ENCODE measurements at regions not wholly inside any gene's neighbourhood (a gene's known extent, or its start where the extent isn't known, plus 50 kb on each side); places are given as distances from the start of the nearest gene placed in this dataset.

DNA sequence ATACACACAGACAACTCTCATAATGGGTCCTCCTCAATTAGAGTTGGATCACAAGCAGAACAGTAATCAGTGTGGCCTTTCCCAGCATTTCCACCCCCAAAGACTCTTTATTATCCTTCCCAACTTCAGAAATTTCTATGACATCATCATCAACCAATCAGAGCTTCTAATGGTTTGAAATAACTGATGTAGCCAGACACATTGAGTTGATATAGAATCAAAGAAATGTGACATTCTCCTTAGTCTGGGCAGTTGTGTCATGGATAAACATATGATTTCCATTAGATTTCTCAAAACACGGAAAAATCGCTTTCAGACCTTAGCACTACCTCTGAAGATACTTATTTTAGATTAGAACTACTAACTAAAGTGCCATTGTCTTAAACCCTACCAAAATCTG, 75.7 kb upstream of the NFIB start:
- peaks cover 0 to 2% (median 0%) of the 10 kb centered on the region in 3 donors for H3K4me1 Mint-ChIP-seq
- H3K27me3 Mint-ChIP-seq, result peaks cover 2% of the 10 kb centered on the region
- H3K9me3 Mint-ChIP-seq, result peaks cover 0 to 4% (median 0%) of the 10 kb centered on the region in 3 donors
- H3K36me3 Mint-ChIP-seq, result no peaks in the 10 kb centered on the region
- H3K27ac Mint-ChIP-seq, result no peak overlapping the region
- no peak overlapping the region for H3K4me3 Mint-ChIP-seq

DNA sequence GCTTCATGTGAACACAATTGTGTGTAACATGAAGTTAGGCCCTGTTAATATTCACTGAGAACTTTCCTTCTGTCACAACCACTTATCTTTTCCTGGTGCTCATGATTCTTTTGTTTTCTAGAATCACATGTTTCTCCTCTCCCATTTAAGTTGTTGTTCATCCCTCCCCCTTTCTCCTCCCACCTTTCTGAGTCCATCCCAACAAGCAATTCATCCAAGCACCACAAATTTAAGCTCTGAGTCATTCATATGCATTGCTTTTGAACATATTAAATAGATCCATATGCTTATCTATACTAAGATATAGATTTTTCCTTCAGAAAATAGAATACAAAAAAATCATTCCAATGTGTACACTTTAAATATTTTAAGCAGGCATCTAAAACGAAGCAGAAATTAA, 75.2 kb upstream of the NFIB start:
- Mint-ChIP-seq H3K9me3 (peaks cover 0 to 2% (median 0%) of the 10 kb centered on the region in 3 donors), H3K27ac (no peak overlapping the region), H3K27me3 (peaks cover 2% of the 10 kb centered on the region), H3K36me3 (no peaks in the 10 kb centered on the region), H3K4me3 (no peak overlapping the region), H3K4me1 (peaks cover 0 to 2% (median 0%) of the 10 kb centered on the region in 3 donors)

DNA sequence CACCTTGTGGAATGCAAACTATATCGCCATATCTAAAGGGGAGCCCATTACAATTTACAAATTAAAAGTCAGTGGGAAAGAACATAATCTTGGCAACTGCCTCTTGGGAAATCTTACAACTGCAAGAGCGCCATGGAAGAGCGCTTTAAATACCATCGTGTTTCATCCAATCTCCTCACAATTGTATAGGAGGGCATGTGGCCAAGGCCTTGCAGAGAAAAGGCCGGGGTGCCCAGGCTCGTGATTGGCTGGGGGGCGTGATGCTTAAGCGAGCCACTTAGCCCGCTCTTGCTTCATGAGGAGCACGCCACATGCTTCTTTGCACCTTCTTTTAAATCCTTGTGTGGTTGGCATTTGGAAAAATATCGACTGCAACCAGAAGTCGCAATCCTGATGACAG, 69.8 kb upstream of the NFIB start:
- no peaks in the 10 kb centered on the region for H3K36me3 Mint-ChIP-seq
- H3K4me1 Mint-ChIP-seq, result peaks cover 0 to 2% (median 0%) of the 10 kb centered on the region in 3 donors
- peaks cover 0 to 2% (median 0%) of the 10 kb centered on the region in 3 donors for H3K9me3 Mint-ChIP-seq
- no peak overlapping the region for H3K4me3 Mint-ChIP-seq
- H3K27me3 Mint-ChIP-seq, result peaks cover 2% of the 10 kb centered on the region
- no peak overlapping the region for H3K27ac Mint-ChIP-seq

DNA sequence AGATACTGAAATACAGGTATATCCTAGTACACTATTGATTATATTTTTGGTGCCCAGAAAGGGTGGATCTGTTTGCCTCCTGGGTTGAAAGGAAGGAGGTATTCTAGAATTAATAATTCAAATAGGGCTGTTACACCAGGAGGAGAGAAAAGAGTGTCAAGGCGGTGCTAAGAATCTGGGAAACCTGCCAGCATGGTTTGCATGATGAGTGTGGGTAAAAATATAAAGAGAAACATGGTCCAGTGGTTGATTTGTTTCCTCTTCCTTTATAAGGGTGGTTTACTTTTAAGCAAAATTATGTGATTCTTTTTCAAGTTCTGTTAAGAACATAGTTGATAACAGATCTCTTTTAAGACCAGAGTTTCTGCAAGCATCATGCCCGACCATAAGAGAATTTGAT, 69.4 kb upstream of the NFIB start:
- Mint-ChIP-seq H3K4me1 (peaks cover 0 to 2% (median 0%) of the 10 kb centered on the region in 3 donors), H3K9me3 (peaks cover 0 to 2% (median 0%) of the 10 kb centered on the region in 3 donors), H3K36me3 (no peaks in the 10 kb centered on the region), H3K27ac (no peak overlapping the region), H3K27me3 (peaks cover 2% of the 10 kb centered on the region), H3K4me3 (no peak overlapping the region)

DNA sequence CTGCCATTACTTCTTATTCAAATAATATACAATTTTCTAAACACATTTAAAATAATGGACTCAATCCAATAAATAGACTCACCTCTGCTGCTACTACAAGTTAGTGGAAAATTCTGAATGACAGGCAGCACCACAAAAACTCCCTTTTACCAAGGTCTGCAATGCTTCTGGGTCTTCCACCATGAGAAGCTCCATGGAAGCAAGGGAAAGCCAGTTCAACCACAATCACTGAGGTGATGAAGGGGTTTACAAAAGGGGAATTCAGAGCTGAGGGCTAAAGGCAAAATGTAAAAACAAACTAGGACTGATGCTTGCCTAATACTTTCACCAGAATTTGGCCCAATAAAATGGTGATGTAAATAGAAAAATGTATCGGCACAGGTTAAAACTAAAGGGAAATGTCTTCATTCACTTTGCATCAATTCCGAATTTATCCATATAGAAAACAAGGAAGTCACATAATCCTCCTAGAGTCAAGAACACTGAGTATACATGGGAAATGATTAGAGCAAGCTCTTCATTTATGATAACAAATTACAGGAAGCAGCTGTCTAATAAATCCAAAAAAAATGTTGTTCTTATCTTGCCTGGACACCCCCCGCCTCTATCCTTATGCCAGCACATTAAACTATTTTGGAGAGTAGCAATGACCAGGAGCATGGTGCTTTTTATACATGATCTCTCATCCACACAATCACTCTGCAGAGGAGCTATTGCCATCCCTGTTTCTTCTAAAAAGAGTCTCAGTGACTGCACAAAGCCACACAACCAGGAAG, 66.3 kb upstream of the NFIB start:
- peaks cover 0 to 2% (median 0%) of the 10 kb centered on the region in 3 donors for H3K4me1 Mint-ChIP-seq
- H3K4me3 Mint-ChIP-seq, result no peak overlapping the region
- peaks cover 0 to 2% (median 0%) of the 10 kb centered on the region in 3 donors for H3K9me3 Mint-ChIP-seq
- no peak overlapping the region for H3K27ac Mint-ChIP-seq
- peaks cover 2% of the 10 kb centered on the region for H3K36me3 Mint-ChIP-seq
- peaks cover 6% of the 10 kb centered on the region for H3K27me3 Mint-ChIP-seq

DNA sequence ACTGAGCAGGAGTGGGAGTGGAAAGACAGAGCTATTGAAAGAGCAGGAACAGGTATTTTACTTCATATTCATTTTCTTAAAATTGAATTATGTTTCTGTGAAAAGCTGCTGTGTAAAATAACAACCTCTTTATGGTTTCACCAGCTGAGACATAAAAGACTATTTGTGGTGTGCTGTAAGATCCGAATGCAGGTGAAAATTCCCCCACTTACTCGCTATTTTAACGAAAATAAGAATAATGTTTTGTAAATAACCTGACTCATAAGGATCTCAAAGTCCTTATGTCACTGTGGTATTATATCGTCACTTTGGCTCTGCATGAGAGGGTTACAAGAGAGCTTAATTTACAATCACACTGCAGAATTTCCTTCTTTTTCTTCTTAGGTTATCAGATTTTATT, 65.3 kb upstream of the NFIB start:
- Mint-ChIP-seq H3K4me1 (no peaks in the 10 kb centered on the region), H3K36me3 (peaks cover 2% of the 10 kb centered on the region), H3K4me3 (no peak overlapping the region), H3K27ac (no peak overlapping the region), H3K27me3 (peaks cover 6% of the 10 kb centered on the region), H3K9me3 (peaks cover 0 to 2% (median 0%) of the 10 kb centered on the region in 3 donors)

DNA sequence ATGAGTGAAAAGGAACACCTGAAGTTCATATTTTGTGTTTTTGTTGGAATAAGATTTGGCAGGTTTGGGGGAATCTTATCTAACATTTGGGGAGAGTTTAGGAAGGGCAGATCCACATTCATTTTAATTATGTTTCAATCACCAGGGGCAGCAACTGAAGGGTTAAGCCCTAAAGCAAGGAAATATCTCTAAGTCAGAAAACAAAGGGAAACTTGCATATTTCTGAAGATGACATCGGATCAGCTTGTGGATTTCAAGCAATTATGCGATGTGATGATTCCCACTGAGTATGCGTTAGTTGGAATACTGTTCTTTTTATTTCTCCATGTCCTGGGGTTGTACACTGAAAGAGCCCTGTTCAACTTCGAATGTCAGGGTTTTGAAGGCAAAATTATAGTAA, 59.8 kb upstream of the NFIB start:
- Mint-ChIP-seq H3K9me3 (no peaks in the 10 kb centered on the region), H3K4me3 (no peak overlapping the region), H3K27ac (no peak overlapping the region), H3K36me3 (peaks cover 2% of the 10 kb centered on the region), H3K27me3 (peaks cover 6% of the 10 kb centered on the region), H3K4me1 (peaks cover 0 to 1% (median 0%) of the 10 kb centered on the region in 3 donors)

DNA sequence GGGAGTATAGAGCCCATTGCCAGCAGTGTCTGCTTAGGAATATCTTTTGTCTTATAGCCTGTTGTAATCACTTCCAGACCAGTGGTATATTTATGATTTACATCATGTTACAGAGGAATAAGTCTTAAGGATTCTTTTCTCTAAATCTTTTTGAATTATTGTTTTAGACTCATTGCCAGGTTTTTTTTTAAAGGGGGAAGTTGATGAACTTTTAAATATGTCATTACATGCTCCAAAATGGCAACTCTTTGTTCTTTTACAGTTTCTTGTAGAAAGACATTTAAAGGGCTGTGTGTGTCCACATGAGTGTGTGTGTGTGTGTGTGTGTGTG, 59.4 kb upstream of the NFIB start:
- peaks cover 0 to 1% (median 0%) of the 10 kb centered on the region in 3 donors for H3K4me1 Mint-ChIP-seq
- H3K9me3 Mint-ChIP-seq, result no peaks in the 10 kb centered on the region
- peaks cover 6% of the 10 kb centered on the region for H3K27me3 Mint-ChIP-seq
- H3K27ac Mint-ChIP-seq, result no peak overlapping the region
- peaks cover 2% of the 10 kb centered on the region for H3K36me3 Mint-ChIP-seq
- H3K4me3 Mint-ChIP-seq, result no peak overlapping the region

DNA sequence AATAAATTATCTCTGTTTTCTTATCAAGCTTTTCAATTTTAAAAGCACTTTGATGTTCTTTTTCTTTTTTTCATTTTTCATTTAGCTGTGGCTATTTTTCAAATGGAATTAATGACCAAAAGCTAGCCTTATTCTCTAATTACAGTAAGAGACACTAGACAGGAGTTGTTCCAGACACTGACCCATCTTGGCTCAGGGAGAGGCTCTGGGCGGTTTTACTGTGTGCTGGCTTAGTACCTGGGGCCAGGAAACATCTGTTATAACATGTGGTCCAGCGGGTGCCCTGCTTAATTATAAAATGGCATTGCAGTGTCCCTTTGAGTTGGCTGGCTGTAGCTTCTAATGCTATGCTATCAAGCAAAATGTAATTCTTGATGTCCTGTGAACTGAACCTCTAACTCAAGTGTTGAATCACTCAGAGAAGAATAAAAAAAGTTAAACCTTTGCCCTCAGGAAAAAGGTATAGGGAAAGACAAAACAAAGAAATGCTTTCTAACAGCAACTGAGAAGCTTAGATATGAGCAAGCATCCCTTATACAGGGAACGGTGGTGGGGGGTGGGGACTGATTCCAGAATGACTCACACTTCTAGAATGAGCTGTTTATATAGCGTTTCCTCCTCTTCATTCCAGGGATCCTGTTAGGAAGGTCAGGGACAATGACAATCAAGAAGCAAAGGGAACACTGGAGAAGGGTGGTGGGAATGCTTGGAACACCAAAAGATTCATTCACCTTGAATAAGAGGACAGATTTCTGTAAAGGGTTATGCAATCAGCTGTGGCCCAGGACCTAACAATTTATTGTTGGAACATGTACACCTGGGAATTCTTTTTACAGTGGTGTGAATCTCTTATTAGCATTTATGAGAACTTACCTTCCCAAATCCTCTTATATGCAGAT, 58.7 kb upstream of the NFIB start:
- Mint-ChIP-seq H3K4me3 (no peak overlapping the region), H3K27ac (no peak overlapping the region)

DNA sequence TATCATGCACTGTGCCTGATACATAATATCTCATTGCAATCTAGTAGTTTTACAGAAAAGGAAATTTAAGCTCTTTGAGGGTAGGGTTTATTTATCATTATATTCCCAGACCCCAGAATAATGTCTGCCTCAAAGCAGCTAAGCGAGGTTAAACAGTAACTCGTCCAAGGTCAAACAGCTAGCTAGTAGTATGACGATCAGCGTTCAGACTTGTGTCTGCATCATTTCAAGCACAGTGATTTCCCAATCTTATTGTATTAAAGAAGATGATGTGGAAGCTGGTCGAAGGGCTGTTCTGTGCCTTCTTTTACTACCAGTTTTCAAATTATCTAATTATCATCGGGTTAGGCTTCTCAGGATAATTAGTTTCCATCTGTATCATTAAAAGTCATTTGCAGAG, 55.1 kb upstream of the NFIB start:
- Mint-ChIP-seq H3K27ac (no peak overlapping the region), H3K36me3 (peaks cover 2% of the 10 kb centered on the region), H3K4me1 (peaks cover 0 to 1% (median 0%) of the 10 kb centered on the region in 3 donors)

More for the DNA sequence above, 58.7 kb upstream of the NFIB start:
- peaks cover 0 to 1% (median 0%) of the 10 kb centered on the region in 3 donors for H3K4me1 Mint-ChIP-seq
- peaks cover 2% of the 10 kb centered on the region for H3K36me3 Mint-ChIP-seq
- no peaks in the 10 kb centered on the region for H3K9me3 Mint-ChIP-seq
- H3K27me3 Mint-ChIP-seq, result peaks cover 5% of the 10 kb centered on the region

DNA sequence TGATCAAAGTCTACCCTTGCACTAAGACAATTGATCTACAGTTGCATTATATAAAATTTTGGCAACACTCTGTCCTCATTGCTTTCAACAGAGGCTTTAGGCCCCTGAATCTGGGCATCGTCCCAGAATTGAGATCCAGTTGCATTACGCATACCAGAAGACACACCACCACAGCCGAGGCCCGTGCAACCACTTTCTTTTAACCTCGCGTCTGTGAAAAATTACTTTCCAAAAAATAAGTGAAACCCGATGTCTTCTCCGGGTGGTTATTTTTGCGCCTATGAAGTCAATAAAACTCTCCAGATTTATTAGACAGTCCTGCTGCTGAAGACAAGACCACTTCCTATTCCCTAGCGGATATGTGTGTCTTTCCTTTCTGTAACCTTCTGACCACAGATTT, 52.1 kb upstream of the NFIB start:
- Mint-ChIP-seq H3K27me3 (peaks cover 5% of the 10 kb centered on the region), H3K9me3 (peaks cover 0 to 6% (median 3%) of the 10 kb centered on the region in 3 donors), H3K27ac (no peak overlapping the region), H3K4me1 (peaks cover 0 to 1% (median 0%) of the 10 kb centered on the region in 3 donors), H3K36me3 (peaks cover 2% of the 10 kb centered on the region), H3K4me3 (no peak overlapping the region)

More for the DNA sequence above, 55.1 kb upstream of the NFIB start:
- Mint-ChIP-seq H3K4me3 (no peak overlapping the region), H3K9me3 (peaks cover 0 to 6% (median 3%) of the 10 kb centered on the region in 3 donors), H3K27me3 (peaks cover 3% of the 10 kb centered on the region)

DNA sequence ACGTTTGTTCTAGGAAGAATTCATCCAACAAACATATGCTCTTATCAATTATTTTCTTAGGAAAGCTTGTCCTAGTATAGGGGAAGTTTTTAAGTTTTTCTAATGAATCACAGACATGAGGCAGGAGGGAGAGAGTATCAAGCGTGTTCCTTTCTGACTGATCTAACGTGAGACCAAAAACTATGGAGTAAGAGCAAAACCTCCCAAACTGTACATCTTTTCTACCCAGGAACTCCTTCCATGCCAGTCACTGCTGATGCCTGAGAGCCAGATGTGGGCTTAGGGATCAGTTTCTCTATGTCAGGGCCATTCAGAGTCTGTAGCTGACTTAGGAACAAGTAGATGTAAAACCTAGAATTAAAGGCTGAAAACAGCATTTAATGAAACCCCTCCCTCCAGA, 51.7 kb upstream of the NFIB start:
- peaks cover 2% of the 10 kb centered on the region for H3K36me3 Mint-ChIP-seq
- H3K27me3 Mint-ChIP-seq, result peaks cover 5% of the 10 kb centered on the region

More for the DNA sequence above, 51.7 kb upstream of the NFIB start:
- Mint-ChIP-seq H3K4me1 (peaks cover 0 to 1% (median 0%) of the 10 kb centered on the region in 3 donors), H3K4me3 (no peak overlapping the region), H3K27ac (no peak overlapping the region), H3K9me3 (peaks cover 0 to 6% (median 3%) of the 10 kb centered on the region in 3 donors)

Measured in IgD-negative memory B cell (primary cell).